Astrocyte (in vitro differentiated cells and primary cell): ENCODE measurements at regions not wholly inside any gene's neighbourhood (a gene's known extent, or its start where the extent isn't known, plus 50 kb on each side); places are given as distances from the start of the nearest gene placed in this dataset.

Experiments
- DNase-seq: peaks from one replicate; pipeline ENCODE4 v3.0.0-alpha.2; 2010; ENCODE audit warnings: low read depth
- FAIRE-seq: peaks from 2 replicates; lab custom pipeline; 2011; peaks lifted over from hg19 to GRCh38; lab: Jason Lieb, UNC
- H2AFZ ChIP-seq: 2 replicates; pipeline ENCODE4 v1.6.0; 2012; ENCODE audit warnings: low read depth, low read length, inconsistent platforms
- H3K27ac ChIP-seq: 2 replicates; pipeline ENCODE4 v1.5.1; 2011; ENCODE audit warnings: low read depth, low read length, inconsistent platforms
- H3K27me3 ChIP-seq: 2 replicates; pipeline ENCODE4 v1.6.0; 2011; ENCODE audit warnings: low read length, inconsistent platforms; ENCODE audit not compliant: insufficient read depth
- H3K36me3 ChIP-seq: 2 replicates; pipeline ENCODE4 v1.5.1; 2011; ENCODE audit warnings: low read length, inconsistent platforms; ENCODE audit not compliant: insufficient read depth
- H3K4me1 ChIP-seq: 2 replicates; pipeline ENCODE4 v1.5.1; 2011; ENCODE audit warnings: low read length, inconsistent platforms; ENCODE audit not compliant: insufficient read depth
- H3K4me2 ChIP-seq: 2 replicates; pipeline ENCODE4 v1.6.0; 2012; ENCODE audit warnings: low read length, inconsistent platforms
- H3K4me3 ChIP-seq: 2 replicates; pipeline ENCODE4 v1.5.1; 2011; ENCODE audit warnings: low read depth, mild to moderate bottlenecking, low read length, inconsistent platforms; ENCODE audit not compliant: insufficient read depth
- H3K79me2 ChIP-seq: 2 replicates; pipeline ENCODE4 v1.6.0; 2012; ENCODE audit warnings: mild to moderate bottlenecking, low read length, inconsistent platforms; ENCODE audit not compliant: insufficient read depth
- H3K9ac ChIP-seq: 2 replicates; pipeline ENCODE4 v1.6.0; 2012; ENCODE audit warnings: mild to moderate bottlenecking, low read length, inconsistent platforms
- H3K9me3 ChIP-seq: 2 replicates; pipeline ENCODE4 v1.5.1; 2012; ENCODE audit warnings: low read depth, mild to moderate bottlenecking, low read length, inconsistent platforms; ENCODE audit not compliant: insufficient read depth
- H4K20me1 ChIP-seq: 2 replicates; pipeline ENCODE4 v1.6.0; 2012; ENCODE audit warnings: low read length, inconsistent platforms; ENCODE audit not compliant: insufficient read depth
- H3K27ac Mint-ChIP-seq: one replicate; pipeline ENCODE4 v1.8.0; 2021; ENCODE audit warnings: mild to moderate bottlenecking, mixed read lengths; ENCODE audit not compliant: unreplicated experiment
- H3K27me3 Mint-ChIP-seq: one replicate; pipeline ENCODE4 v1.8.0; 2021; ENCODE audit warnings: low read depth, mixed read lengths; ENCODE audit not compliant: unreplicated experiment
- H3K36me3 Mint-ChIP-seq: one replicate; pipeline ENCODE4 v1.8.0; 2021; ENCODE audit warnings: low read depth, mixed read lengths; ENCODE audit not compliant: unreplicated experiment
- H3K4me1 Mint-ChIP-seq: one replicate; pipeline ENCODE4 v1.8.0; 2021; ENCODE audit warnings: low read depth, mixed read lengths; ENCODE audit not compliant: unreplicated experiment
- H3K4me3 Mint-ChIP-seq: one replicate; pipeline ENCODE4 v1.8.0; 2021; ENCODE audit warnings: mild to moderate bottlenecking, moderate library complexity, mixed read lengths; ENCODE audit not compliant: unreplicated experiment
- H3K9me3 Mint-ChIP-seq: one replicate; pipeline ENCODE4 v1.8.0; 2021; ENCODE audit warnings: mild to moderate bottlenecking, mixed read lengths; ENCODE audit not compliant: unreplicated experiment
- EZH2 ChIP-seq: IDR thresholded peaks from 2 replicates; pipeline ENCODE4 v1.6.1; 2012; ENCODE audit warnings: mild to moderate bottlenecking, low read length, inconsistent platforms; ENCODE audit not compliant: insufficient read depth
- TF ChIP-seq, protein P1 (sequence below): IDR thresholded peaks from 2 replicates; pipeline ENCODE4 v1.5.1; 2011; ENCODE audit warnings: low read depth, mild to moderate bottlenecking, inconsistent platforms, low read length, moderate library complexity; ENCODE audit not compliant: insufficient read depth

DNA sequence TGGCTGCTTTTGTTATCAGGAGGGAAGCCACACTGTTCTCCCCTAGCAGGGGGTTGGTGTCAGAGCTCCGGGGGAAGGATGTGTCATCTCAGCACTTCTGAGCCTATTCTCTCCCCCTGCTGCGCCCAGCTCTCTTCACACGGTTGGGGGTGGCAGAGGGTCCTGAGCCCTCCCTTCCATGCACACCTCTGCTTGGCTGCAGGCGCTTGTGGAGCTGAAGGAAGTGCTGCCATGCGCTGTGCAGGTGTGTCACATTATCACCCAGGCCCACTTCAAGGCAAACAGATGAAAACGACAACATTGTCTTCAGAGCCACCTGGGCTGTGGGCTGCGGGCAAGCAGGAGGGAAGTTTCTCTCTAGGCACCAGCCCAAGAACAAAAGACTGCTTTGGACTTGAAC, 263.4 kb downstream of the BMP7 start:
- Histone ChIP-seq H3K27ac (no peak overlapping the region), H3K27me3 (peaks cover 5% of the 10 kb centered on the region), H3K4me2 (no peak overlapping the region), H4K20me1 (no peaks in the 10 kb centered on the region), H2AFZ (no peak overlapping the region), H3K36me3 (no peaks in the 10 kb centered on the region), H3K4me1 (peaks cover 15% of the 10 kb centered on the region), H3K9me3 (peaks cover 12% of the 10 kb centered on the region), H3K79me2 (no peaks in the 10 kb centered on the region), H3K4me3 (no peak overlapping the region), H3K9ac (no peak overlapping the region)
- no peak overlapping the region for H3K4me3 Mint-ChIP-seq
- FAIRE-seq, result no peak
- H3K36me3 Mint-ChIP-seq, result peaks cover 3% of the 10 kb centered on the region
- TF ChIP-seq, protein P1, sequence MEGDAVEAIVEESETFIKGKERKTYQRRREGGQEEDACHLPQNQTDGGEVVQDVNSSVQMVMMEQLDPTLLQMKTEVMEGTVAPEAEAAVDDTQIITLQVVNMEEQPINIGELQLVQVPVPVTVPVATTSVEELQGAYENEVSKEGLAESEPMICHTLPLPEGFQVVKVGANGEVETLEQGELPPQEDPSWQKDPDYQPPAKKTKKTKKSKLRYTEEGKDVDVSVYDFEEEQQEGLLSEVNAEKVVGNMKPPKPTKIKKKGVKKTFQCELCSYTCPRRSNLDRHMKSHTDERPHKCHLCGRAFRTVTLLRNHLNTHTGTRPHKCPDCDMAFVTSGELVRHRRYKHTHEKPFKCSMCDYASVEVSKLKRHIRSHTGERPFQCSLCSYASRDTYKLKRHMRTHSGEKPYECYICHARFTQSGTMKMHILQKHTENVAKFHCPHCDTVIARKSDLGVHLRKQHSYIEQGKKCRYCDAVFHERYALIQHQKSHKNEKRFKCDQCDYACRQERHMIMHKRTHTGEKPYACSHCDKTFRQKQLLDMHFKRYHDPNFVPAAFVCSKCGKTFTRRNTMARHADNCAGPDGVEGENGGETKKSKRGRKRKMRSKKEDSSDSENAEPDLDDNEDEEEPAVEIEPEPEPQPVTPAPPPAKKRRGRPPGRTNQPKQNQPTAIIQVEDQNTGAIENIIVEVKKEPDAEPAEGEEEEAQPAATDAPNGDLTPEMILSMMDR, result no peak
- TF ChIP-seq EZH2, result no peak
- H3K27ac Mint-ChIP-seq, result no peak overlapping the region
- H3K27me3 Mint-ChIP-seq, result peaks cover 6% of the 10 kb centered on the region
- DNase-seq, result no peak
- peaks cover 17% of the 10 kb centered on the region for H3K9me3 Mint-ChIP-seq
- peaks cover 22% of the 10 kb centered on the region for H3K4me1 Mint-ChIP-seq

DNA sequence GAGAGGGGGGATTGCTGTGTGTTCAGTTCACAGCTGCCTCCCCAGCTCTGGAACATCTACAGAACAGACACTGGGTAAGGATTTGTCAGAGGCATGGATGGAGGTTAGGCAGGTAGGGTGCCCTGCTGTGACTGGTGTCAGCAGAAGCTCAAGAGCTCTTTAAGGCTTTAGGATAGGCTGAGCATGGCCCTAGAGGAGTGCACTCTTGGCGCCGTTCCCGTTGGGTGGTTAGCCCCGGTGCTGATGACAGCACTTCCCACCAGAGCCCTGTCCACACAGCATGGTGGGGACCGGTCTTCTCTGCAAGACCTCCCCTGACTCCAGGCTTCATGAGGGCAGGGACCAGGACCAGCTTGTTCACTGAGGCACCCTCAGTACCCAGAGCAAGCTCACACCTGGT, 262.0 kb downstream of the BMP7 start:
- Mint-ChIP-seq H3K4me1 (peaks cover 27% of the 10 kb centered on the region), H3K36me3 (peaks cover 3% of the 10 kb centered on the region), H3K4me3 (no peak overlapping the region), H3K27me3 (peaks cover 6% of the 10 kb centered on the region), H3K9me3 (peaks cover 4% of the 10 kb centered on the region), H3K27ac (no peak overlapping the region)
- FAIRE-seq (no peak), DNase-seq (no peak)
- Histone ChIP-seq H3K27ac (no peak overlapping the region), H3K9ac (no peak overlapping the region), H3K4me3 (no peak overlapping the region), H3K9me3 (peaks cover 7% of the 10 kb centered on the region), H3K4me2 (no peak overlapping the region), H2AFZ (no peak overlapping the region), H4K20me1 (no peaks in the 10 kb centered on the region), H3K4me1 (peaks cover 21% of the 10 kb centered on the region), H3K79me2 (no peaks in the 10 kb centered on the region), H3K27me3 (peaks cover 5% of the 10 kb centered on the region), H3K36me3 (no peaks in the 10 kb centered on the region)
- no peak for TF ChIP-seq EZH2
- TF ChIP-seq, protein P1, result no peak

DNA sequence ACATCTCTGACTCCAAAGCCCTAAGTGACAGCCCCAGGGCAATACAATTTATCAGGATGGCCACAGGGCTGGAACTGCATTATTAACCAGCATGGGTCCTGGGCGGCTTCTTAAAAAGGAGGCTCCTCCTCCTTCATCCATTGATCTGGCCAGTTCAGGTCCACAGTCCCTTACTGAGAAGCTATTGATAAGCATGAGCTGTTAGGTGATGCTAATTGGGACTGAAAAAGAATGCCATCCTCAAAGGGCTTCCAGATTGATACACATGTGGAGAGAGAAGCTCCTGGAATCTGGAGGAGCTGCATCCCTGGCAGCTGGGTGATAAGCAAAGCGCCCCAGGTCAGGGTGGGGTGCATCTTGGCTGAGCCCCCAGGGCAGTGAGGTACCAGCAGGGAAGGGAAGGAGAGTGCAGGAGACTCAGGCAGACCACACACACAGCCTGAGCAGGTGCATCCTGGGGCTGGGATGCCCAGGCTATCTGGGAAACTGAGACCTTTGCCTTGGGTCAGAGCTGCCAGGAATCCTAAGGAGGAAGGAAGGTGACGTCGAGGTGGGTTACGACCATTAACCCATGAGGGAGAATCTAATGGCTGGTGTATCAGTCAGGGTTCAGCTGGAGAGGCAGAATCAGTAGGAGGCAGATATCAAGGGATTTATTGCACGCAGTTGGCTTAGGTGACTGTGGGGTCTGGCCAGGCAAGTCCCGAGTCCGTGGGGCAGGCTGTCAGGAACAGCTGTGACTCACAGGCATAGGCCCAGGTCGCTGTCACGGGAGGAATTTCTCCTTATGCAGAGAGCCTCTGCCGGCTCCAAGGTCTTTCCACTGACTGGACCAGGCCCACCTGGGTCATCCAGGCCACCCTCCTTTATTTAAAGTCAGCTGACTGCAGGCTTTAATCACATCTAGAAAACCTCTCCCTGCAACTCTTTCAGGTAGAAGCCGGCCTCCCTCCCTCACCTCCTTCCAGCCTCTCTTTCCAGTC, 261.2 kb downstream of the BMP7 start:
- Histone ChIP-seq H4K20me1 (no peaks in the 10 kb centered on the region), H3K4me3 (no peak overlapping the region), H3K4me1 (peaks cover 21% of the 10 kb centered on the region), H3K9ac (no peak overlapping the region), H3K27ac (no peak overlapping the region), H2AFZ (no peak overlapping the region), H3K4me2 (no peak overlapping the region), H3K9me3 (peaks cover under 1% of the 10 kb centered on the region), H3K36me3 (no peaks in the 10 kb centered on the region), H3K79me2 (no peaks in the 10 kb centered on the region), H3K27me3 (peaks cover 7% of the 10 kb centered on the region)
- H3K36me3 Mint-ChIP-seq, result peaks cover 3% of the 10 kb centered on the region
- H3K4me1 Mint-ChIP-seq, result peaks cover 30% of the 10 kb centered on the region
- H3K4me3 Mint-ChIP-seq, result no peak overlapping the region
- H3K27ac Mint-ChIP-seq, result no peak overlapping the region
- DNase-seq (no peak), FAIRE-seq (no peak)
- no peaks in the 10 kb centered on the region for H3K9me3 Mint-ChIP-seq
- H3K27me3 Mint-ChIP-seq, result peaks cover 4% of the 10 kb centered on the region
- TF ChIP-seq, protein P1, result no peak
- TF ChIP-seq EZH2, result no peak
